MCF 10A (cell line): ENCODE measurements at regions not wholly inside any gene's neighbourhood (a gene's known extent, or its start where the extent isn't known, plus 50 kb on each side); places are given as distances from the start of the nearest gene placed in this dataset.

Source experiments
- BruUV-seq: library from RNA; stranded (reverse); fragments of 400-500 nt; replicated peaks from 2 replicates; lab custom pipeline; 2021; lab: Mats Ljungman, UMichigan
- CTCF ChIA-PET: fragments of 300-600 bp; sonication (Branson Sonifier 250); formaldehyde crosslinking; extraction: SDS; loops from one replicate; lab custom pipeline; 2021; ENCODE audit warnings: antibody characterized with exemption, inconsistent platforms; lab: Yijun Ruan, JAX
- POLR2A ChIA-PET: fragments of 300-600, 350-650 bp; sonication (Branson Sonifier 250); formaldehyde crosslinking; extraction: SDS; loops from one replicate; lab custom pipeline; 2020; ENCODE audit warnings: antibody characterized with exemption, inconsistent platforms; lab: Yijun Ruan, JAX
- DNase-seq: peaks from one replicate; pipeline ENCODE4 v3.0.0-alpha.2; 2018; ENCODE audit not compliant: unreplicated experiment
- H3K27ac Mint-ChIP-seq: one replicate; pipeline ENCODE4 v1.8.0; 2022; ENCODE audit warnings: mild to moderate bottlenecking, low read depth, mixed read lengths; ENCODE audit not compliant: unreplicated experiment
- H3K27me3 Mint-ChIP-seq: one replicate; pipeline ENCODE4 v1.8.0; 2022; ENCODE audit warnings: mixed read lengths; ENCODE audit not compliant: insufficient read depth, unreplicated experiment
- H3K36me3 Mint-ChIP-seq: one replicate; pipeline ENCODE4 v1.8.0; 2022; ENCODE audit warnings: mild to moderate bottlenecking, moderate library complexity, mixed read lengths; ENCODE audit not compliant: insufficient read depth, unreplicated experiment
- H3K4me1 Mint-ChIP-seq: one replicate; pipeline ENCODE4 v1.8.0; 2022; ENCODE audit warnings: mixed read lengths; ENCODE audit not compliant: insufficient read depth, unreplicated experiment
- H3K4me3 Mint-ChIP-seq: one replicate; pipeline ENCODE4 v1.8.0; 2022; ENCODE audit warnings: mild to moderate bottlenecking, moderate library complexity, mixed read lengths; ENCODE audit not compliant: unreplicated experiment
- H3K9me3 Mint-ChIP-seq: one replicate; pipeline ENCODE4 v1.8.0; 2022; ENCODE audit warnings: mixed read lengths; ENCODE audit not compliant: unreplicated experiment
- intact Hi-C: fragments of 100-400 bp; cut with micrococcal nuclease; formaldehyde crosslinking; loops from 2 replicates; pipeline ENCODE4 v1.14.1; 2022
- TF ChIP-seq, protein P1 (sequence below): fragments of 200-600 bp; IDR thresholded peaks from one replicate; pipeline ENCODE4 v1.8.0; 2022; ENCODE audit warnings: antibody characterized with exemption, mild to moderate bottlenecking; ENCODE audit not compliant: unreplicated experiment

DNA sequence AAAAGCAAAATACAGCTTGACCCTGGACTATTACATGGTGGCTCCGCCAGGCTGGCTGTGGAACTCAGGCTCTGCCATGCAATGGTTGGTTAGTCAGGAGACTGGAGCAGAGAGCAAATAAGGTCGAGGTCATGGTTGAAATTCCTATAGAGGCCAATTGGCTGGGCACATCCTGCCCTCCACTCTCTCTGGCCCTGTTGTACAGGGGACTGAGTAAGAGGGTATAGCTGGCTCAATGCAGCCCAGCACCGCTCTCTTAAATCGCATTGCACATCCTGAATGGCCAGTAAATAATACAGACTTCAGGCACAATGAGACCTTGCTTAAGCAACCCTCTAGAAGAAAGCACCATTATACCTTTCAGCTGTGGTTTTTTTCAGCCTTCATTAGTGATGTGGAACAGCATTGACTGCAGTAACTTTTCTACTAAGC is 59.3 kb upstream of the PPP2R5A start:
- peaks cover 9% of the 10 kb centered on the region for H3K4me1 Mint-ChIP-seq
- TF ChIP-seq, protein P1, sequence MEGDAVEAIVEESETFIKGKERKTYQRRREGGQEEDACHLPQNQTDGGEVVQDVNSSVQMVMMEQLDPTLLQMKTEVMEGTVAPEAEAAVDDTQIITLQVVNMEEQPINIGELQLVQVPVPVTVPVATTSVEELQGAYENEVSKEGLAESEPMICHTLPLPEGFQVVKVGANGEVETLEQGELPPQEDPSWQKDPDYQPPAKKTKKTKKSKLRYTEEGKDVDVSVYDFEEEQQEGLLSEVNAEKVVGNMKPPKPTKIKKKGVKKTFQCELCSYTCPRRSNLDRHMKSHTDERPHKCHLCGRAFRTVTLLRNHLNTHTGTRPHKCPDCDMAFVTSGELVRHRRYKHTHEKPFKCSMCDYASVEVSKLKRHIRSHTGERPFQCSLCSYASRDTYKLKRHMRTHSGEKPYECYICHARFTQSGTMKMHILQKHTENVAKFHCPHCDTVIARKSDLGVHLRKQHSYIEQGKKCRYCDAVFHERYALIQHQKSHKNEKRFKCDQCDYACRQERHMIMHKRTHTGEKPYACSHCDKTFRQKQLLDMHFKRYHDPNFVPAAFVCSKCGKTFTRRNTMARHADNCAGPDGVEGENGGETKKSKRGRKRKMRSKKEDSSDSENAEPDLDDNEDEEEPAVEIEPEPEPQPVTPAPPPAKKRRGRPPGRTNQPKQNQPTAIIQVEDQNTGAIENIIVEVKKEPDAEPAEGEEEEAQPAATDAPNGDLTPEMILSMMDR: no peak
- ChIA-PET CTCF (interaction anchor here (1.0 kb wide), 1 partner anchor 11 kb away, joined by 4 read pairs; no protein-coding TSS in a partner anchor), POLR2A (interaction anchor here (1.2 kb wide), 1 partner anchor 34 kb away, joined by 3 read pairs; no protein-coding TSS in a partner anchor)
- no TSS peak for BruUV-seq
- no peaks in the 10 kb centered on the region for H3K9me3 Mint-ChIP-seq
- H3K27ac Mint-ChIP-seq: no peak overlapping the region
- peaks cover 13% of the 10 kb centered on the region for H3K27me3 Mint-ChIP-seq
- no peak for DNase-seq
- no peaks in the 10 kb centered on the region for H3K36me3 Mint-ChIP-seq
- H3K4me3 Mint-ChIP-seq: no peak overlapping the region
- intact Hi-C loops: no loop called here

DNA sequence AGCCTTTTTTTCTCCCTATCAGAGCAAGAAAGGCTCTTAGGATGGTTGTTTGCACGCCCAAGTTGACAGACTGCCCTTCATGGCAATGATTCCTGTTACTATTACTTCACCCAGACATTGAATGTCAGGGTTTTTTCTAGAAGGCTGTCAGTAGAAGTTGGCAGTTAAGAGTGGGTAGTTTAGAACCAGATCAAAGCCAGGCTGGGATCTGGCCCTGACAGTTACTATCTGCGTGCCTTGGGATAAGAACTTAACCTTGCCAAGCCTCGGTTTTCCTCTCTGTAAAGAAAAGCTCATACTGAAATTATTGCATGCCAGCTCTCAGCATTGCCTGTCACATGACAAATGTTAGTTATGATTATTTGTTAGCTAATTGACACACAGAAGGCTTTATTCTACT is 58.7 kb upstream of the PPP2R5A start:
- intact Hi-C loops: no loop called here
- no peak for DNase-seq
- H3K27ac Mint-ChIP-seq: no peak overlapping the region

DNA sequence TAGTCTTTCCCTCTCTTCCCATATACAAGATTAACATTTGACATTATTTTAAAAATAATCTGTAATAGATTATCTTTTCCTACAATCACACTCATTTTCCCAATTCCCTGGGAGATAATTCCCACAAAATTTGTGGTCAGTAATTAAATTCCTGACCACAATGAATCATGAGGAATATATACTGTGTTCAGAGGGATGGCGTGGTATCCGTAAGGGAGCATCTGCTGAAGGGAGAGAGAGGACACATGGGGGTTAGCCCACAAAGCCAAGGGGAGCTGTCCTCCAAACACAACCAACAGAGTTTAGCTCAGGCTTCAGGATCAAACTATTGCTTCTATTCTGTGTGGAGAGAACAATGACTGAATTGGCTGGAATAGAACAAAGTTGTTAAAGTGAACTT is 57.1 kb upstream of the PPP2R5A start:
- intact Hi-C loops: no loop called here
- H3K4me3 Mint-ChIP-seq: no peak overlapping the region
- ChIA-PET POLR2A (interaction anchor here (0.6 kb wide), 1 partner anchor 49 kb away, joined by 3 read pairs; no protein-coding TSS in a partner anchor), CTCF (interaction anchor here (0.5 to 1.9 kb wide), 8 partner anchors 9 to 1174 kb away, joined by 3 to 7 read pairs (median 4); no protein-coding TSS in a partner anchor)
- H3K27me3 Mint-ChIP-seq: peaks cover 13% of the 10 kb centered on the region
- H3K4me1 Mint-ChIP-seq: peaks cover 13% of the 10 kb centered on the region
- no peaks in the 10 kb centered on the region for H3K9me3 Mint-ChIP-seq
- no peak overlapping the region for H3K27ac Mint-ChIP-seq
- no TSS peak for BruUV-seq
- no peak for DNase-seq
- TF ChIP-seq, protein P1: no peak
- H3K36me3 Mint-ChIP-seq: no peaks in the 10 kb centered on the region

More for the DNA sequence above, 58.7 kb upstream of the PPP2R5A start:
- no peaks in the 10 kb centered on the region for H3K36me3 Mint-ChIP-seq
- H3K9me3 Mint-ChIP-seq: no peaks in the 10 kb centered on the region
- BruUV-seq: no TSS peak
- ChIA-PET CTCF (interaction anchor here (0.5 to 0.6 kb wide), 2 partner anchors 14 to 542 kb away, joined by 3 to 4 read pairs; no protein-coding TSS in a partner anchor), POLR2A (interaction anchor here (1.2 kb wide), 1 partner anchor 34 kb away, joined by 3 read pairs; no protein-coding TSS in a partner anchor)
- H3K27me3 Mint-ChIP-seq: peaks cover 13% of the 10 kb centered on the region
- TF ChIP-seq, protein P1: no peak
- H3K4me3 Mint-ChIP-seq: no peak overlapping the region
- H3K4me1 Mint-ChIP-seq: peaks cover 9% of the 10 kb centered on the region

DNA sequence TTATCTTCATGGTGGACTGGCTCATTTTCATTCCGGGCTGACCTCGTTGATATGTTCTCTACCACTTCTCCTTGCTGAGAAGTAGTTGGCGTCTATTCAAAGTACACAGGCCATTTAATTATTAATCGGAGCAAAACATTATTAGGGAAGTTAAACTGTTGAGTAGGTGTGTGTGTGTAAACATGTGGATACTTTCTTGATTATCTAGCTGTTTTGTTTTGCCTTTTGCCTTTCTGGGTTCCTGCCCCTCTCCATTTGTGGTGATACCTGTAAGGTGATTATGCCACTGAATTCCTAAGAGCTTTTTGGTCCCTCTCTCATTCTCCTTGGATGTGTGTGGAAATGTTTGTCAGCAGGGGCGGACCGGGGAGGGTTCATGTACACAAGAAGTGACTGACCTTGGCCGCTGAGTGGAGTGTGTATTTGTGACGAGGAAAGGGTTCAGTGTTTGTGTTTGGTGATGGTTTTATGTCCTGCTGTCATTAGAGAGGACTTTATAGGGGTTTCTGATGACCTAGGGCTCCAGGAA is 56.6 kb upstream of the PPP2R5A start:
- intact Hi-C loops: no loop called here

More for the DNA sequence above, 56.6 kb upstream of the PPP2R5A start:
- CTCF ChIA-PET: interaction anchor here (0.6 to 1.9 kb wide), 6 partner anchors 38 to 1174 kb away, joined by 3 to 7 read pairs (median 4); no protein-coding TSS in a partner anchor
- peaks cover 13% of the 10 kb centered on the region for H3K4me1 Mint-ChIP-seq
- no peak for DNase-seq
- H3K27me3 Mint-ChIP-seq: peaks cover 12% of the 10 kb centered on the region
- no peak overlapping the region for H3K27ac Mint-ChIP-seq
- no peaks in the 10 kb centered on the region for H3K9me3 Mint-ChIP-seq
- no TSS peak for BruUV-seq
- H3K4me3 Mint-ChIP-seq: no peak overlapping the region
- POLR2A ChIA-PET: interaction anchor here (0.6 to 1.5 kb wide), 4 partner anchors 20 to 56 kb away, joined by 3 to 4 read pairs (median 3); no protein-coding TSS in a partner anchor
- H3K36me3 Mint-ChIP-seq: no peaks in the 10 kb centered on the region
- TF ChIP-seq, protein P1: no peak
